Pancreas (tissue), 10 donors: ENCODE measurements at regions not wholly inside any gene's neighbourhood (a gene's known extent, or its start where the extent isn't known, plus 50 kb on each side); places are given as distances from the start of the nearest gene placed in this dataset.

ENCODE experiments used
- ATAC-seq, 4 donors: fragments of 200-7000 bp; cut with Tn5 transposase; one replicate each; pipeline versions ENCODE4 v1.8.0 to v1.9.1; 2020; ENCODE audit warnings: mild to moderate bottlenecking in 4 of 4, moderate library complexity in 4 of 4
- DNase-seq, 6 donors: peaks; one replicate each; pipeline ENCODE4 v3.0.0-alpha.2; 2020
- FAIRE-seq: peaks from 2 replicates; lab custom pipeline; 2012; peaks lifted over from hg19 to GRCh38; lab: Jason Lieb, UNC
- H3K27ac ChIP-seq, 4 donors: fragments of 200-600 bp; sonication (generic); 1 replicate in 3 of 4; 2 replicates in 1 of 4; pipeline versions ENCODE4 v1.5.0 to v1.8.0; 2020
- H3K27me3 ChIP-seq, 4 donors: fragments of 200-600 bp; one replicate each; pipeline ENCODE4 v1.8.0; 2021
- H3K36me3 ChIP-seq, 3 donors: fragments of 200-600 bp; sonication (generic) in 1 of 3; one replicate each; pipeline versions ENCODE4 v1.5.0 to v1.8.0; 2020 to 2021
- H3K4me1 ChIP-seq, 3 donors: fragments of 200-600 bp; one replicate each; pipeline ENCODE4 v1.8.0; 2021
- H3K4me3 ChIP-seq, 4 donors: fragments of 200-600 bp; sonication (generic) in 2 of 4; one replicate each; pipeline versions ENCODE4 v1.5.0 to v1.8.0; 2020 to 2021
- H3K9me3 ChIP-seq, 4 donors: fragments of 200-600 bp; one replicate each; pipeline ENCODE4 v1.8.0; 2021
- CTCF ChIP-seq, 4 donors: fragments of 200-600 bp; sonication (generic) in 3 of 4; IDR thresholded peaks; one replicate each; pipeline versions ENCODE4 v1.5.0 to v1.8.0; 2021; ENCODE audit warnings: antibody characterized with exemption in 4 of 4
- WGBS, 2 donors: extraction: QIAGEN DNeasy Blood & Tissue Kit; methylation state at CpG; one replicate each; pipeline ENCODE4 v1.1.7; 2013; 5-methylcytosine and 5-hydroxymethylcytosine counted together
- intact Hi-C, 3 donors: fragments of 100-400 bp; cut with DNase I; formaldehyde crosslinking; loops; one replicate each; pipeline versions ENCODE4 v1.11.1 to v1.14.2; 2022
- donor health status: healthy with polysubstance abuse.
- donor health status: DM: no; HTN: no; CAD: no; lungs with moderate emphysema.
- donor health status: DM: no; HTN: no; CAD: no.
- donor health status: control.
- donor health status: control.
- donor health status: Bipolar disorder and iron deficiency.
- donor health status: DM: yes; HTN: yes; CAD: no.
- donor health status: DM: no; HTN: no; CAD: no.
- donor health status: DM: no; HTN: no; CAD: no.
- donor health status: DM: yes; HTN: yes; CAD: no.

GRCh38 chr3:182711853-182712252 is 81.5 kb upstream of the ATP11B start:
- no peaks in the 10 kb centered on the region for H3K36me3 ChIP-seq
- intact Hi-C loops, result loop anchor here in 2 of 3 donors (10.0 kb wide), 2 partner anchors 123 to 133 kb away; no protein-coding TSS in a partner anchor
- no peak overlapping the region for H3K4me3 ChIP-seq
- no peak for TF ChIP-seq CTCF (IDR thresholded peaks at IDR 0.05)
- no peak for ATAC-seq
- H3K4me1 ChIP-seq, result peaks cover 4 to 23% (median 19%) of the 10 kb centered on the region in 3 donors
- DNase-seq, result no peak
- no peak overlapping the region for H3K27ac ChIP-seq
- H3K9me3 ChIP-seq, result no peaks in the 10 kb centered on the region
- no peak for FAIRE-seq
- WGBS, 2 donors, result 78 to 83% methylated on average over 2 of the region's 2 CpGs
- H3K27me3 ChIP-seq, result no peaks in the 10 kb centered on the region

- intact Hi-C loops, result loop anchor here in 2 of 3 donors (10.0 kb wide), 2 partner anchors 122 to 132 kb away; no protein-coding TSS in a partner anchor
- TF ChIP-seq CTCF (IDR thresholded peaks at IDR 0.05), result no peak
- Histone ChIP-seq H3K27ac (no peak overlapping the region), H3K9me3 (no peaks in the 10 kb centered on the region), H3K4me1 (peaks cover 11 to 23% (median 22%) of the 10 kb centered on the region in 3 donors), H3K4me3 (no peak overlapping the region), H3K27me3 (no peaks in the 10 kb centered on the region), H3K36me3 (no peaks in the 10 kb centered on the region)
- 91% methylated on average over 3 of the region's 3 CpGs for WGBS, 2 donors
- DNase-seq (no peak), FAIRE-seq (no peak), ATAC-seq (no peak)
These were observed 80.2 kb upstream of the ATP11B start for GRCh38 chr3:182713111-182713510.

- no peaks in the 10 kb centered on the region for H3K36me3 ChIP-seq
- no peak overlapping the region for H3K4me3 ChIP-seq
- peaks cover 11 to 23% (median 22%) of the 10 kb centered on the region in 3 donors for H3K4me1 ChIP-seq
- 29 to 46% methylated on average over 3 to 4 of the region's 4 CpGs for WGBS, 2 donors
- DNase-seq, result no peak
- TF ChIP-seq CTCF (IDR thresholded peaks at IDR 0.05), result peak; percentile 11 to 42 (median 34)
- intact Hi-C loops, result loop anchor here in 2 of 3 donors (10.0 kb wide), 2 partner anchors 121 to 131 kb away; no protein-coding TSS in a partner anchor
- ATAC-seq, result peak; percentile 75 to 88 (median 82)
- H3K27ac ChIP-seq, result no peak overlapping the region
- H3K9me3 ChIP-seq, result no peaks in the 10 kb centered on the region
- no peak for FAIRE-seq
- H3K27me3 ChIP-seq, result no peaks in the 10 kb centered on the region
These were observed 79.4 kb upstream of the ATP11B start for GRCh38 chr3:182713743-182714517.

GRCh38 chr3:182715006-182715405 is 78.3 kb upstream of the ATP11B start:
- H3K4me3 ChIP-seq, result no peak overlapping the region
- peaks cover 11 to 23% (median 22%) of the 10 kb centered on the region in 3 donors for H3K4me1 ChIP-seq
- no peak overlapping the region for H3K27ac ChIP-seq
- H3K36me3 ChIP-seq, result no peaks in the 10 kb centered on the region
- H3K27me3 ChIP-seq, result no peaks in the 10 kb centered on the region
- intact Hi-C loops, result loop anchor here in 2 of 3 donors (10.0 kb wide), 2 partner anchors 120 to 130 kb away; no protein-coding TSS in a partner anchor
- DNase-seq (no peak), ATAC-seq (peak in 2 of 4 donors; percentile 23 to 43), FAIRE-seq (no peak)
- TF ChIP-seq CTCF (IDR thresholded peaks at IDR 0.05), result no peak
- WGBS, 2 donors, result 61 to 66% methylated on average over 2 of the region's 2 CpGs
- no peaks in the 10 kb centered on the region for H3K9me3 ChIP-seq
